ENCODE measurements at regions not wholly inside any gene's neighbourhood (a gene's known extent, or its start where the extent isn't known, plus 50 kb on each side); places are given as distances from the start of the nearest gene placed in this dataset.

GRCh38 chr6:40139447-40139846 lies 205.2 kb upstream of the MOCS1 start:
- TF ChIP-seq POLR2A (IDR thresholded peaks at IDR 0.05; ENCODE audit: low read depth, low read length) (no peak), CTCF (conservative IDR thresholded peaks at IDR 0.05; ENCODE audit: low read depth, low read length) (no peak), RAD21 (IDR thresholded peaks at IDR 0.05; ENCODE audit: low read length) (no peak), ELK1 (IDR thresholded peaks at IDR 0.05; ENCODE audit: borderline replicate concordance, low read depth, low read length) (no peak), CEBPB (IDR thresholded peaks at IDR 0.05; ENCODE audit: low read depth, low read length) (no peak)

Data from IMR-90 (cell line).